Stromal cell of bone marrow (primary cell): ENCODE measurements at regions not wholly inside any gene's neighbourhood (a gene's known extent, or its start where the extent isn't known, plus 50 kb on each side); places are given as distances from the start of the nearest gene placed in this dataset.
A peak's percentile ranks its signal among the peaks of the same experiment; 100 is the strongest.

Source experiments
- DNase-seq: peaks from one replicate; pipeline ENCODE4 v3.0.0-alpha.2; 2012; ENCODE audit warnings: low read depth

- DNase-seq, result no peak
Observed at GRCh38 chr9:81532251-81532650, 157.1 kb downstream of the TLE1 start.

- DNase-seq, result no peak
Observed at GRCh38 chr9:81531511-81531910, 157.8 kb downstream of the TLE1 start.

GRCh38 chr9:81530846-81531245 lies 158.5 kb downstream of the TLE1 start:
- DNase-seq, result no peak

GRCh38 chr9:81530310-81530810 lies 159.0 kb downstream of the TLE1 start:
- no peak for DNase-seq

- peak; percentile 58 for DNase-seq
Observed at GRCh38 chr9:81529556-81530193, 159.7 kb downstream of the TLE1 start.

GRCh38 chr9:81526587-81526986 lies 162.8 kb downstream of the TLE1 start:
- peak; percentile 87 for DNase-seq

GRCh38 chr9:81522716-81523551 lies 166.4 kb downstream of the TLE1 start:
- peak; percentile 49 for DNase-seq

GRCh38 chr9:81521892-81522291 lies 167.5 kb downstream of the TLE1 start:
- DNase-seq, result no peak

- DNase-seq, result no peak
Observed at GRCh38 chr9:81519816-81520495, 169.4 kb downstream of the TLE1 start.

- no peak for DNase-seq
Observed at GRCh38 chr9:81517954-81518353, 171.4 kb downstream of the TLE1 start.

GRCh38 chr9:81513059-81513458 lies 176.3 kb downstream of the TLE1 start:
- DNase-seq, result no peak

GRCh38 chr9:81512641-81513040 lies 176.7 kb downstream of the TLE1 start:
- no peak for DNase-seq

GRCh38 chr9:81508476-81508875 lies 180.9 kb downstream of the TLE1 start:
- DNase-seq, result no peak

- DNase-seq, result no peak
Observed at GRCh38 chr9:81506941-81507864, 182.1 kb downstream of the TLE1 start.

- no peak for DNase-seq
Observed at GRCh38 chr9:81499594-81499993, 189.8 kb downstream of the TLE1 start.

GRCh38 chr9:81499021-81499454 lies 190.3 kb downstream of the TLE1 start:
- DNase-seq, result peak; percentile 74

GRCh38 chr9:81498576-81498975 lies 190.8 kb downstream of the TLE1 start:
- no peak for DNase-seq

- DNase-seq, result no peak
Observed at GRCh38 chr9:81497091-81497490, 192.3 kb downstream of the TLE1 start.

GRCh38 chr9:81492710-81493447 lies 196.5 kb downstream of the TLE1 start:
- peak; percentile 87 for DNase-seq

GRCh38 chr9:81490605-81491331 lies 198.6 kb downstream of the TLE1 start:
- DNase-seq, result peak; percentile 77
